Lower leg skin (tissue), 4 donors: ENCODE measurements at regions not wholly inside any gene's neighbourhood (a gene's known extent, or its start where the extent isn't known, plus 50 kb on each side); places are given as distances from the start of the nearest gene placed in this dataset.

ENCODE experiments used
- DNase-seq, 2 donors: peaks; one replicate each; pipeline ENCODE4 v3.0.0-alpha.2; 2019; ENCODE audit warnings: low spot score in 2 of 2
- H3K4me3 ChIP-seq: fragments of 200-600 bp; sonication (generic); 2 replicates; pipeline ENCODE4 v1.5.1; 2017; ENCODE audit warnings: mild to moderate bottlenecking, low read depth; ENCODE audit not compliant: poor library complexity, severe bottlenecking
- POLR2A ChIP-seq, 2 donors: fragments of 450-650 bp; IDR thresholded peaks; one replicate each; pipeline ENCODE4 v1.6.1; 2016 to 2017; ENCODE audit warnings: antibody characterized with exemption in 2 of 2, mild to moderate bottlenecking in 1 of 2, moderate library complexity in 1 of 2
- WGBS, 2 donors: methylation state at CpG; one replicate each; pipeline ENCODE4 v1.1.5; 2018; 5-methylcytosine and 5-hydroxymethylcytosine counted together
- intact Hi-C: fragments of 100-400 bp; cut with DNase I; formaldehyde crosslinking; loops from one replicate; pipeline ENCODE4 v1.15.0; 2023; ENCODE audit warnings: low total_unique reads
- TF ChIP-seq, protein P1 (sequence below), 3 donors: fragments of 450-650 bp; IDR thresholded peaks; one replicate each; pipeline ENCODE4 v1.5.1; 2016; ENCODE audit warnings: antibody characterized with exemption in 3 of 3, mild to moderate bottlenecking in 3 of 3, moderate library complexity in 2 of 3

GRCh38 chr2:14577843-14578242, 54.7 kb upstream of the LRATD1 start:
- 36% methylated on average over 4 of the region's 4 CpGs for WGBS, 2 donors
- no peak overlapping the region for H3K4me3 ChIP-seq
- peak in 1 of 2 donors; percentile 42 for DNase-seq
- intact Hi-C loops, result no loop called here
- TF ChIP-seq, protein P1, sequence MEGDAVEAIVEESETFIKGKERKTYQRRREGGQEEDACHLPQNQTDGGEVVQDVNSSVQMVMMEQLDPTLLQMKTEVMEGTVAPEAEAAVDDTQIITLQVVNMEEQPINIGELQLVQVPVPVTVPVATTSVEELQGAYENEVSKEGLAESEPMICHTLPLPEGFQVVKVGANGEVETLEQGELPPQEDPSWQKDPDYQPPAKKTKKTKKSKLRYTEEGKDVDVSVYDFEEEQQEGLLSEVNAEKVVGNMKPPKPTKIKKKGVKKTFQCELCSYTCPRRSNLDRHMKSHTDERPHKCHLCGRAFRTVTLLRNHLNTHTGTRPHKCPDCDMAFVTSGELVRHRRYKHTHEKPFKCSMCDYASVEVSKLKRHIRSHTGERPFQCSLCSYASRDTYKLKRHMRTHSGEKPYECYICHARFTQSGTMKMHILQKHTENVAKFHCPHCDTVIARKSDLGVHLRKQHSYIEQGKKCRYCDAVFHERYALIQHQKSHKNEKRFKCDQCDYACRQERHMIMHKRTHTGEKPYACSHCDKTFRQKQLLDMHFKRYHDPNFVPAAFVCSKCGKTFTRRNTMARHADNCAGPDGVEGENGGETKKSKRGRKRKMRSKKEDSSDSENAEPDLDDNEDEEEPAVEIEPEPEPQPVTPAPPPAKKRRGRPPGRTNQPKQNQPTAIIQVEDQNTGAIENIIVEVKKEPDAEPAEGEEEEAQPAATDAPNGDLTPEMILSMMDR (IDR thresholded peaks at IDR 0.05), result no peak
- no peak for TF ChIP-seq POLR2A (IDR thresholded peaks at IDR 0.05)
